BE2C (cell line): ENCODE measurements at regions not wholly inside any gene's neighbourhood (a gene's known extent, or its start where the extent isn't known, plus 50 kb on each side); places are given as distances from the start of the nearest gene placed in this dataset.

Experiments used
- DNase-seq: peaks from one replicate; pipeline ENCODE4 v3.0.0-alpha.2; 2020
- H3K27me3 ChIP-seq: fragments of 250-450 bp; sonication (Bioruptor Pico); 2 replicates; pipeline ENCODE4 v1.5.1; 2020; ENCODE audit warnings: mild to moderate bottlenecking
- H3K36me3 ChIP-seq: fragments of 250-450 bp; sonication (Bioruptor Pico); 2 replicates; pipeline ENCODE4 v1.5.1; 2020; ENCODE audit warnings: mild to moderate bottlenecking
- H3K4me1 ChIP-seq: fragments of 250-450 bp; sonication (Bioruptor Pico); 2 replicates; pipeline ENCODE4 v1.5.1; 2020
- H3K4me3 ChIP-seq: 2 replicates; pipeline ENCODE4 v1.5.1; 2011; ENCODE audit warnings: low read depth, low read length
- H3K9me3 ChIP-seq: fragments of 250-450 bp; sonication (Bioruptor Pico); 2 replicates; pipeline ENCODE4 v1.5.1; 2020
- CTCF ChIP-seq: IDR thresholded peaks from 2 replicates; pipeline ENCODE4 v1.5.1; 2012; ENCODE audit warnings: mild to moderate bottlenecking, low read depth, low read length

GRCh38 chr2:19676770-19677169 lies 225.0 kb downstream of the TTC32 start:
- DNase-seq, result peak; percentile 22
- Histone ChIP-seq H3K4me3 (no peak overlapping the region), H3K27me3 (no peaks in the 10 kb centered on the region), H3K9me3 (no peaks in the 10 kb centered on the region), H3K36me3 (no peaks in the 10 kb centered on the region), H3K4me1 (no peaks in the 10 kb centered on the region)
- TF ChIP-seq CTCF, result peak; percentile 25; the same call in 1 of the 2 replicates

GRCh38 chr2:19675856-19676460 lies 225.8 kb downstream of the TTC32 start:
- no peak for DNase-seq
- no peaks in the 10 kb centered on the region for H3K4me1 ChIP-seq

GRCh38 chr2:19675003-19675629 lies 226.7 kb downstream of the TTC32 start:
- no peaks in the 10 kb centered on the region for H3K4me1 ChIP-seq
- no peaks in the 10 kb centered on the region for H3K9me3 ChIP-seq
- no peak for TF ChIP-seq CTCF
- no peaks in the 10 kb centered on the region for H3K36me3 ChIP-seq
- no peak for DNase-seq
- no peak overlapping the region for H3K4me3 ChIP-seq
- H3K27me3 ChIP-seq, result no peaks in the 10 kb centered on the region

More at GRCh38 chr2:19675856-19676460, 225.8 kb downstream of the TTC32 start:
- Histone ChIP-seq H3K9me3 (no peaks in the 10 kb centered on the region), H3K4me3 (no peak overlapping the region), H3K36me3 (no peaks in the 10 kb centered on the region), H3K27me3 (no peaks in the 10 kb centered on the region)
- no peak for TF ChIP-seq CTCF

- H3K4me3 ChIP-seq, result no peak overlapping the region
- DNase-seq, result no peak
- H3K9me3 ChIP-seq, result no peaks in the 10 kb centered on the region
- H3K27me3 ChIP-seq, result no peaks in the 10 kb centered on the region
- no peaks in the 10 kb centered on the region for H3K36me3 ChIP-seq
- no peak for TF ChIP-seq CTCF
- H3K4me1 ChIP-seq, result no peaks in the 10 kb centered on the region
Measured at GRCh38 chr2:19674051-19675002, 227.5 kb downstream of the TTC32 start.

GRCh38 chr2:19673213-19673791 lies 228.5 kb downstream of the TTC32 start:
- H3K9me3 ChIP-seq, result no peaks in the 10 kb centered on the region
- no peak overlapping the region for H3K4me3 ChIP-seq
- no peak for DNase-seq
- peaks cover 7% of the 10 kb centered on the region; the same call in 1 of the 2 replicates for H3K27me3 ChIP-seq
- no peaks in the 10 kb centered on the region for H3K4me1 ChIP-seq
- H3K36me3 ChIP-seq, result no peaks in the 10 kb centered on the region
- no peak for TF ChIP-seq CTCF
